ENCODE measurements at regions not wholly inside any gene's neighbourhood (a gene's known extent, or its start where the extent isn't known, plus 50 kb on each side); places are given as distances from the start of the nearest gene placed in this dataset.

DNA sequence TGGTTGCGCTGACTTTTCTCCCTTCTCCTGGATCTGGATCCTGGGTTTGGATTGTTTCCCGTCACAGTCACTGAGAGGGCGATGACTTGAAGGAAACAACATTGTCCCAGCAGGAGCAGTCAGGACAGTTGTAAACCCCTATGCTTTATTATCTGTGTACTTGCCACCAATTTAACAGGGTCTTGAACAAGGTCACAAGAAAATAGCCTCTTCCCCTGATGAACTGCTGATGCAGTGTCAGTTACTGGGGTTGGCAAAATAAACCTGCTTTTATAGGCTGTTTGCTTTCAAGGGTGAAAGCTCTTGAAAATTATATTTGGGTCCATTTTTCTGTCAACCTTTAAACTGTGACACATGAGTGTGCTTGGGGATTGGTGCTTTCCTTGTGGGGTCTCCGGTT lies 238.9 kb downstream of the ACTR3B start:
- H3K4me1 ChIP-seq (ENCODE audit: control insufficient read depth in 5 of 5, insufficient read depth in 5 of 5, low read length in 5 of 5): no peaks in the 10 kb centered on the region
- H3K27me3 ChIP-seq (ENCODE audit: control insufficient read depth in 5 of 5, insufficient read depth in 4 of 5, low read length in 5 of 5): no peaks in the 10 kb centered on the region
- H3K27ac ChIP-seq (ENCODE audit: low read depth, low read length): no peak overlapping the region
- no peaks in the 10 kb centered on the region for H3K36me3 ChIP-seq (ENCODE audit: control insufficient read depth in 5 of 5, insufficient read depth in 5 of 5, low read length in 5 of 5)
- H3K4me3 ChIP-seq (ENCODE audit: low read depth in 1 of 5, low read length in 5 of 5): no peak overlapping the region
- no peak overlapping the region for H3K9ac ChIP-seq (ENCODE audit: low read length in 5 of 5)
- H3K9me3 ChIP-seq (ENCODE audit: control insufficient read depth in 5 of 5, low read length in 5 of 5): peaks cover 0 to 7% (median 0%) of the 10 kb centered on the region in 5 donors

DNA sequence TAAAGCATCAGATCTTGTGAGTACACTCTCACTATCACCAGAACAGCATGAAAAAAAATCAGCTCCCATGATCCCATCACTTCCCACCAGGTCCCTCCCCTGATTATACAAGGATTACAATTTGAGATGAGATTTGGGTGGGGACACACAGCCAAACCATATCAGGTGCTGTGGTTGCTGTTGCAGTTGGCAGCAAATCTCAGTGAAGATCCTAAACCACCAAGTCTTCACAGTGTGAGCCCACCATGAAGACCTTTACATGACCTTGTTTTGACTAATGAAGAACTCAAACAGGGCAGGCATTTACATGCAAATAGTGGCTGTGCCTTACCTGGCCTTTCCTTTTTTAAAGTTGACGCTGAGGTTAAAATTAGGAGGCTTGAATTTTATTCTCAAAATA lies 242.6 kb downstream of the ACTR3B start:
- Histone ChIP-seq H3K27ac (ENCODE audit: low read depth, low read length) (no peak overlapping the region), H3K36me3 (ENCODE audit: control insufficient read depth in 5 of 5, insufficient read depth in 5 of 5, low read length in 5 of 5) (no peaks in the 10 kb centered on the region), H3K9me3 (ENCODE audit: control insufficient read depth in 5 of 5, low read length in 5 of 5) (peaks cover 0 to 7% (median 0%) of the 10 kb centered on the region in 5 donors), H3K27me3 (ENCODE audit: control insufficient read depth in 5 of 5, insufficient read depth in 4 of 5, low read length in 5 of 5) (no peaks in the 10 kb centered on the region), H3K9ac (ENCODE audit: low read length in 5 of 5) (no peak overlapping the region), H3K4me1 (ENCODE audit: control insufficient read depth in 5 of 5, insufficient read depth in 5 of 5, low read length in 5 of 5) (no peaks in the 10 kb centered on the region), H3K4me3 (ENCODE audit: low read depth in 1 of 5, low read length in 5 of 5) (no peak overlapping the region)

- H3K9me3 ChIP-seq (ENCODE audit: control insufficient read depth in 5 of 5, low read length in 5 of 5): peaks cover 0 to 7% (median 0%) of the 10 kb centered on the region in 5 donors
Measured at GRCh38 chr7:153002572-153002971, 243.0 kb downstream of the ACTR3B start.

DNA sequence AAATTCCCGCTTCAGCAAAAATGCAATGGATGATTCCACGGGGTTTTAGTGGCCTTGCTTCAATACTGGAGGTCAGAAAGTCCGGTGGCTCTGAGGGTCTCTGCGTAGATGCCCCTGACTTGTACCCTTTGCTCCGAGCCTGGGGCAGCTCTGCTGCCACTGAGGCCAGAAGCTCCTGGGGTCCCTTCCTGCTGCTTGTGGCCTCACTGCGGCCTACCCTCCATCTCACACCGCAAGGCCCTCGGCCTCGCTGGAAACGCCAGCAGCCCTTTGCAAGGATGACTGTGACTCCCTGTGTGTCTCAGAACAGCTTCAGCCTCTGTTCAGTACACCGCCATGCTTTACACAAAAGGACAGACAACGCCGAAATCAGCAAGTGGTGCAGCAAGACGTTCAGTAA lies 244.8 kb downstream of the ACTR3B start:
- no peak overlapping the region for H3K4me3 ChIP-seq (ENCODE audit: low read depth in 1 of 5, low read length in 5 of 5)
- H3K27me3 ChIP-seq (ENCODE audit: control insufficient read depth in 5 of 5, insufficient read depth in 4 of 5, low read length in 5 of 5): no peaks in the 10 kb centered on the region
- H3K9ac ChIP-seq (ENCODE audit: low read length in 5 of 5): no peak overlapping the region
- no peaks in the 10 kb centered on the region for H3K36me3 ChIP-seq (ENCODE audit: control insufficient read depth in 5 of 5, insufficient read depth in 5 of 5, low read length in 5 of 5)
- no peak overlapping the region for H3K27ac ChIP-seq (ENCODE audit: low read depth, low read length)
- H3K9me3 ChIP-seq (ENCODE audit: control insufficient read depth in 5 of 5, low read length in 5 of 5): peaks cover 0 to 7% (median 0%) of the 10 kb centered on the region in 5 donors
- no peaks in the 10 kb centered on the region for H3K4me1 ChIP-seq (ENCODE audit: control insufficient read depth in 5 of 5, insufficient read depth in 5 of 5, low read length in 5 of 5)

More at GRCh38 chr7:153002572-153002971, 243.0 kb downstream of the ACTR3B start:
- no peak overlapping the region for H3K9ac ChIP-seq (ENCODE audit: low read length in 5 of 5)
- H3K27ac ChIP-seq (ENCODE audit: low read depth, low read length): no peak overlapping the region
- H3K27me3 ChIP-seq (ENCODE audit: control insufficient read depth in 5 of 5, insufficient read depth in 4 of 5, low read length in 5 of 5): no peaks in the 10 kb centered on the region
- no peaks in the 10 kb centered on the region for H3K4me1 ChIP-seq (ENCODE audit: control insufficient read depth in 5 of 5, insufficient read depth in 5 of 5, low read length in 5 of 5)
- no peak overlapping the region for H3K4me3 ChIP-seq (ENCODE audit: low read depth in 1 of 5, low read length in 5 of 5)
- H3K36me3 ChIP-seq (ENCODE audit: control insufficient read depth in 5 of 5, insufficient read depth in 5 of 5, low read length in 5 of 5): no peaks in the 10 kb centered on the region

DNA sequence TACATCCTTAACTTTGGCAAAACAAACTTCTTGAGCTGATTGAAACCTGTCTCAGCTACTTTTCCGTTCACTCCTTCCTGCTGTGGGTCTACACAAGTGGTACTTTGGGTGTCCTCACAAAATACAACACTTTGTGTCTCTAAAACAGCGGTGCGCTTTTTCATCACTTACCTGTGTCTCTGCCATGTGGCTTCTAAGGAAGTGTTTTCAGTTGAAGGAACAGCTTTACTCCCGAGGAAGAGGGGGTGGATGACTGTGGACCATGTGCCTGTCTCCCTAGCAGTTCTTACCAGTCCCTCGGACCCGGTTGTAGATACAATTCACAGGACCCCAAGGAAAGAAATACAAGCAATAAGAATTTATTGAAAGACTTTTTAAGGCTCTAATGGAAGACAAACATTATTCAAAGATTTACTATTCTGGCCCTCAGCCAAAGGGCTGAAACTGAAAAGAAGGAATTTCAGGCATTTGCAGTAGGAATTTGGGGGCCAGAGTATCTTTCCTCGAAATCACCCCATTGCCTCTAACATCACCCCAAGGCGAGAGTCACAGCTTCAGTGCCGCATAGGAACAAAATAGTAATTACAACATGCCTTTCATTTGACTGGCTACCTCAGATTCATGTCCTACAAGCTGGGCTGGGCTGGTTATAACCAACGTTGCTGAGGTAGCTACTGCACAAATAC lies 246.3 kb downstream of the ACTR3B start:
- no peak overlapping the region for H3K27ac ChIP-seq (ENCODE audit: low read depth, low read length)
- peaks cover 0 to 2% (median 0%) of the 10 kb centered on the region in 5 donors for H3K9me3 ChIP-seq (ENCODE audit: control insufficient read depth in 5 of 5, low read length in 5 of 5)
- H3K36me3 ChIP-seq (ENCODE audit: control insufficient read depth in 5 of 5, insufficient read depth in 5 of 5, low read length in 5 of 5): no peaks in the 10 kb centered on the region
- H3K4me1 ChIP-seq (ENCODE audit: control insufficient read depth in 5 of 5, insufficient read depth in 5 of 5, low read length in 5 of 5): no peaks in the 10 kb centered on the region
- H3K27me3 ChIP-seq (ENCODE audit: control insufficient read depth in 5 of 5, insufficient read depth in 4 of 5, low read length in 5 of 5): no peaks in the 10 kb centered on the region
- H3K4me3 ChIP-seq (ENCODE audit: low read depth in 1 of 5, low read length in 5 of 5): no peak overlapping the region
- H3K9ac ChIP-seq (ENCODE audit: low read length in 5 of 5): no peak overlapping the region

DNA sequence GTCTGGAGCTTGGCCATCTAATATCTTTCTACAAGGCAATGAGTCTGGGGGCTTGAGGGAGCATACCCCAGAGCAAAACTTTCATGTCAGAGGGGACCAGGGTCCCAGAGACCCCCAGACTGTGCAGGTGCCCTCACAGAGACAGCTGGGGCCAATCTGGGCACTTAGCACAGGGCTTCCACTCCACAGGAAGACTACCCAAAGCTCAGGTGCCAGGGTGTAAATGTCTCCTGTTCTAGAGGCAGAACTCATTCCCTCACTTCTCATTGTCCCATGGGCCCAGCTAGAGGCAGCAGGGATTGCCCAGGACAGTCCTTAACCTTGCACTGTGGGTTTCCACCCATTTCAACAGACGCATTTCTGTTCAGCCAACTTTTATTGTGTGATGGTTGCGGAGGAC lies 246.9 kb downstream of the ACTR3B start:
- no peaks in the 10 kb centered on the region for H3K27me3 ChIP-seq (ENCODE audit: control insufficient read depth in 5 of 5, insufficient read depth in 4 of 5, low read length in 5 of 5)
- H3K36me3 ChIP-seq (ENCODE audit: control insufficient read depth in 5 of 5, insufficient read depth in 5 of 5, low read length in 5 of 5): no peaks in the 10 kb centered on the region
- no peak overlapping the region for H3K27ac ChIP-seq (ENCODE audit: low read depth, low read length)
- no peaks in the 10 kb centered on the region for H3K4me1 ChIP-seq (ENCODE audit: control insufficient read depth in 5 of 5, insufficient read depth in 5 of 5, low read length in 5 of 5)
- H3K4me3 ChIP-seq (ENCODE audit: low read depth in 1 of 5, low read length in 5 of 5): no peak overlapping the region
- H3K9me3 ChIP-seq (ENCODE audit: control insufficient read depth in 5 of 5, low read length in 5 of 5): peaks cover 0 to 2% (median 0%) of the 10 kb centered on the region in 5 donors
- H3K9ac ChIP-seq (ENCODE audit: low read length in 5 of 5): no peak overlapping the region

- H3K27ac ChIP-seq (ENCODE audit: low read depth, low read length): no peak overlapping the region
- no peaks in the 10 kb centered on the region for H3K4me1 ChIP-seq (ENCODE audit: control insufficient read depth in 5 of 5, insufficient read depth in 5 of 5, low read length in 5 of 5)
- peaks cover 0 to 5% (median 0%) of the 10 kb centered on the region in 5 donors for H3K9me3 ChIP-seq (ENCODE audit: control insufficient read depth in 5 of 5, low read length in 5 of 5)
- H3K27me3 ChIP-seq (ENCODE audit: control insufficient read depth in 5 of 5, insufficient read depth in 4 of 5, low read length in 5 of 5): no peaks in the 10 kb centered on the region
- H3K4me3 ChIP-seq (ENCODE audit: low read depth in 1 of 5, low read length in 5 of 5): no peak overlapping the region
- H3K9ac ChIP-seq (ENCODE audit: low read length in 5 of 5): no peak overlapping the region
- no peaks in the 10 kb centered on the region for H3K36me3 ChIP-seq (ENCODE audit: control insufficient read depth in 5 of 5, insufficient read depth in 5 of 5, low read length in 5 of 5)
Measured at GRCh38 chr7:153006911-153007310, 247.4 kb downstream of the ACTR3B start.

DNA sequence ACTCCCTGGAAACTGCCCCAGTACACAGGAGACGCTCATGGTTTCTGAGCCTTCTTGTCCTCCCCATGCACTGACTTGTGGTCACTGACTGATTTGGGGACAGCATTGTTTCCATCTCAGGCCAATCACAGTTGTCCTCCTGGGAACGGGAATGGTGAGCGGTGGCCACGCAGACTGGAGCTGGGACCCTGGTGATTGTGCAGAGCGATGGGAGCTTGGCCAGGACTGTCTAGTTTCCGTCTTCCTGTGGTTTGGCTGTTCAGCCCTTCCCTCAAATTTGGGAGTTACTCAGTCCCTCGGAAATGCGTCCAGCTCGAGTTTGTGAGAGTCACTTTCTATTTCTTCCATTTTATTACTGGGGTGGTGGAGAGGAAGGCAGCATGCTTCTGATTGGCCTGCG lies 250.9 kb downstream of the ACTR3B start:
- Histone ChIP-seq H3K4me1 (ENCODE audit: control insufficient read depth in 5 of 5, insufficient read depth in 5 of 5, low read length in 5 of 5) (no peaks in the 10 kb centered on the region), H3K36me3 (ENCODE audit: control insufficient read depth in 5 of 5, insufficient read depth in 5 of 5, low read length in 5 of 5) (no peaks in the 10 kb centered on the region), H3K9me3 (ENCODE audit: control insufficient read depth in 5 of 5, low read length in 5 of 5) (peaks cover 0 to 5% (median 0%) of the 10 kb centered on the region in 5 donors), H3K4me3 (ENCODE audit: low read depth in 1 of 5, low read length in 5 of 5) (no peak overlapping the region), H3K27ac (ENCODE audit: low read depth, low read length) (no peak overlapping the region), H3K9ac (ENCODE audit: low read length in 5 of 5) (no peak overlapping the region), H3K27me3 (ENCODE audit: control insufficient read depth in 5 of 5, insufficient read depth in 4 of 5, low read length in 5 of 5) (no peaks in the 10 kb centered on the region)

GRCh38 chr7:153012203-153012602 lies 252.7 kb downstream of the ACTR3B start:
- Histone ChIP-seq H3K27ac (ENCODE audit: low read depth, low read length) (no peak overlapping the region), H3K27me3 (ENCODE audit: control insufficient read depth in 5 of 5, insufficient read depth in 4 of 5, low read length in 5 of 5) (no peaks in the 10 kb centered on the region), H3K9me3 (ENCODE audit: control insufficient read depth in 5 of 5, low read length in 5 of 5) (peaks cover 0 to 5% (median 0%) of the 10 kb centered on the region in 5 donors), H3K4me3 (ENCODE audit: low read depth in 1 of 5, low read length in 5 of 5) (no peak overlapping the region), H3K36me3 (ENCODE audit: control insufficient read depth in 5 of 5, insufficient read depth in 5 of 5, low read length in 5 of 5) (no peaks in the 10 kb centered on the region), H3K9ac (ENCODE audit: low read length in 5 of 5) (no peak overlapping the region), H3K4me1 (ENCODE audit: control insufficient read depth in 5 of 5, insufficient read depth in 5 of 5, low read length in 5 of 5) (no peaks in the 10 kb centered on the region)

DNA sequence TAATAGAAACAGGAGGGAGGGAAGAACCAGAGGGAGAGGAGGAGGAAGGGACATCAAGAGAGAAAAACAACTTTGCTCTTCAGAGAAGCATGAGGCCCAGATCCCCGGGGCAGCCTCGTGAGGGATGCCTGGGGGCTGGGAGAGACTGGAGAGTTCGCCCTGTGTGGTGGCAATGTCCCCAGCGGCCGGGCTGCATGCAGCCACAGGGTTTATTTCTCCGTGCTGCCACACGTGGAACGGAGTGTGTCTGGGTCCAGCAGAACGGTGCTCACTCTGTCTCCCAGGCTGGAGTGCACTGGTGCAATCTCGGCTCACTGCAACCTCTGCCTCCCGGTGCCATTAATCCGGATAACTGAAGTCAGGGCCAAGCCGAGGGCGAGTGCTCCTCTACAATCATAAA lies 257.7 kb downstream of the ACTR3B start:
- Histone ChIP-seq H3K9ac (ENCODE audit: low read length in 5 of 5) (no peak overlapping the region), H3K36me3 (ENCODE audit: control insufficient read depth in 5 of 5, insufficient read depth in 5 of 5, low read length in 5 of 5) (no peaks in the 10 kb centered on the region), H3K27me3 (ENCODE audit: control insufficient read depth in 5 of 5, insufficient read depth in 4 of 5, low read length in 5 of 5) (no peaks in the 10 kb centered on the region), H3K27ac (ENCODE audit: low read depth, low read length) (no peak overlapping the region), H3K4me1 (ENCODE audit: control insufficient read depth in 5 of 5, insufficient read depth in 5 of 5, low read length in 5 of 5) (no peaks in the 10 kb centered on the region), H3K4me3 (ENCODE audit: low read depth in 1 of 5, low read length in 5 of 5) (no peak overlapping the region), H3K9me3 (ENCODE audit: control insufficient read depth in 5 of 5, low read length in 5 of 5) (peaks cover 0 to 4% (median 0%) of the 10 kb centered on the region in 5 donors)
